HG03521 (cell line): ENCODE measurements at regions not wholly inside any gene's neighbourhood (a gene's known extent, or its start where the extent isn't known, plus 50 kb on each side); places are given as distances from the start of the nearest gene placed in this dataset.
A peak's percentile ranks its signal among the peaks of the same experiment; 100 is the strongest.

ENCODE experiments used
- ATAC-seq: cut with Tn5 transposase; IDR thresholded peaks from one replicate; pipeline ENCODE4 v1.9.1; 2021; ENCODE audit warnings: mild to moderate bottlenecking, moderate library complexity; ENCODE audit not compliant: unreplicated experiment

- no peak for ATAC-seq
These were observed 642.5 kb upstream of the GNPDA2 start for GRCh38 chr4:45368832-45369231.

- no peak for ATAC-seq
These were observed 637.6 kb upstream of the GNPDA2 start for GRCh38 chr4:45363931-45364330.

- no peak for ATAC-seq
These were observed 632.5 kb upstream of the GNPDA2 start for GRCh38 chr4:45358573-45359506.

GRCh38 chr4:45353161-45353560, 626.8 kb upstream of the GNPDA2 start:
- ATAC-seq, result no peak

GRCh38 chr4:45350438-45350837, 624.1 kb upstream of the GNPDA2 start:
- peak; percentile 53 for ATAC-seq

- ATAC-seq, result no peak
These were observed 623.5 kb upstream of the GNPDA2 start for GRCh38 chr4:45349859-45350258.

GRCh38 chr4:45346816-45347435, 620.6 kb upstream of the GNPDA2 start:
- no peak for ATAC-seq

GRCh38 chr4:45345558-45345957, 619.2 kb upstream of the GNPDA2 start:
- no peak for ATAC-seq

- no peak for ATAC-seq
These were observed 605.4 kb upstream of the GNPDA2 start for GRCh38 chr4:45331802-45332201.

GRCh38 chr4:45327544-45327943, 601.2 kb upstream of the GNPDA2 start:
- ATAC-seq, result no peak

GRCh38 chr4:45324455-45325417, 598.4 kb upstream of the GNPDA2 start:
- no peak for ATAC-seq

GRCh38 chr4:45323453-45324058, 597.2 kb upstream of the GNPDA2 start:
- no peak for ATAC-seq

- ATAC-seq, result no peak
These were observed 591.4 kb upstream of the GNPDA2 start for GRCh38 chr4:45317739-45318138.

GRCh38 chr4:45317276-45317675, 590.9 kb upstream of the GNPDA2 start:
- ATAC-seq, result no peak

GRCh38 chr4:45316257-45316656, 589.9 kb upstream of the GNPDA2 start:
- no peak for ATAC-seq

GRCh38 chr4:45302828-45303227, 576.5 kb upstream of the GNPDA2 start:
- no peak for ATAC-seq

- ATAC-seq, result no peak
These were observed 568.1 kb upstream of the GNPDA2 start for GRCh38 chr4:45294464-45294863.

- no peak for ATAC-seq
These were observed 567.0 kb upstream of the GNPDA2 start for GRCh38 chr4:45293335-45293734.

- ATAC-seq, result no peak
These were observed 566.5 kb upstream of the GNPDA2 start for GRCh38 chr4:45292844-45293243.

GRCh38 chr4:45284400-45285085, 558.2 kb upstream of the GNPDA2 start:
- no peak for ATAC-seq
